Heart left ventricle (tissue), 16 donors: ENCODE measurements at regions not wholly inside any gene's neighbourhood (a gene's known extent, or its start where the extent isn't known, plus 50 kb on each side); places are given as distances from the start of the nearest gene placed in this dataset.

Experiments
- ATAC-seq, 4 donors: fragments of 200-7000 bp; cut with Tn5 transposase; one replicate each; pipeline ENCODE4 v1.9.1; 2020 to 2022; ENCODE audit warnings: moderate library complexity in 4 of 4, mild to moderate bottlenecking in 3 of 4, moderate number of reproducible peaks in 1 of 4
- DNase-seq, 5 donors: peaks; one replicate each; pipeline ENCODE4 v3.0.0-alpha.2; 2020
- H3K27ac ChIP-seq, 12 donors: fragments of 200-600 bp; sonication (generic) in 4 of 12; one replicate each; pipeline versions ENCODE4 v1.5.0 to v1.8.0; 2016 to 2022; ENCODE audit warnings: mild to moderate bottlenecking in 2 of 12
- H3K27me3 ChIP-seq, 9 donors: fragments of 200-600 bp; sonication (generic) in 2 of 9; one replicate each; pipeline versions ENCODE4 v1.5.1 to v1.8.0; 2016 to 2022; ENCODE audit warnings: mild to moderate bottlenecking in 3 of 9
- H3K36me3 ChIP-seq, 9 donors: fragments of 200-600 bp; sonication (generic) in 2 of 9; one replicate each; pipeline versions ENCODE4 v1.5.0 to v1.8.0; 2018 to 2022; ENCODE audit warnings: mild to moderate bottlenecking in 2 of 9
- H3K4me1 ChIP-seq, 12 donors: fragments of 200-600 bp; sonication (generic) in 4 of 12; one replicate each; pipeline versions ENCODE4 v1.5.0 to v1.8.0; 2016 to 2022; ENCODE audit warnings: mild to moderate bottlenecking in 3 of 12
- H3K4me3 ChIP-seq, 12 donors: fragments of 200-600 bp; sonication (generic) in 4 of 12; one replicate each; pipeline versions ENCODE4 v1.5.0 to v1.8.0; 2017 to 2022; ENCODE audit warnings: mild to moderate bottlenecking in 9 of 12, moderate library complexity in 4 of 12
- H3K9me3 ChIP-seq, 12 donors: fragments of 200-600 bp; sonication (generic) in 4 of 12; one replicate each; pipeline versions ENCODE4 v1.5.0 to v1.8.0; 2016 to 2022; ENCODE audit warnings: mild to moderate bottlenecking in 1 of 12
- CTCF ChIP-seq, 12 donors: fragments of 200-600 bp; sonication (generic) in 4 of 12; IDR thresholded peaks; one replicate each; pipeline versions ENCODE4 v1.5.0 to v1.8.0; 2018 to 2022; ENCODE audit warnings: antibody characterized with exemption in 12 of 12, mild to moderate bottlenecking in 5 of 12
- POLR2A ChIP-seq, 2 donors: fragments of 450-650 bp; IDR thresholded peaks; one replicate each; pipeline ENCODE4 v1.6.1; 2017; ENCODE audit warnings: antibody characterized with exemption in 2 of 2, mild to moderate bottlenecking in 2 of 2, moderate library complexity in 2 of 2
- WGBS, 4 donors: extraction: QIAGEN DNeasy Blood & Tissue Kit in 2 of 4; methylation state at CpG; one replicate each; pipeline versions ENCODE4 v1.1.5 to v1.1.7; 2013 to 2018; 5-methylcytosine and 5-hydroxymethylcytosine counted together
- intact Hi-C, 10 donors: fragments of 100-400 bp; cut with DNase I; formaldehyde crosslinking; loops; one replicate each; pipeline versions ENCODE4 v1.11.1 to v1.14.2; 2022
- donor health status: ischemic (EF 13 %, LVEDD 7.1; RV severe dilation, severe dysfunction).
- donor health status: healthy with polysubstance abuse.
- donor health status: DM: no; HTN: yes; CAD: no.
- donor health status: DM: no; HTN: no; CAD: no.
- donor health status: ischemic (EF 25% LVEDD 6.9; RV normal size, moderate dysfunction).
- donor health status: ischemic (EF 25% LVEDD 5.7; RV mildly dilated, moderate dysfunction).
- donor health status: healthy.
- donor health status: DM: yes; HTN: yes; CAD: no.
- donor health status: ischemic (EF 35%, LVEDD 5.7; RV mildly dilated, moderate dysfunction).
- donor health status: nonischemic (EF 11% LVEDD 7.7; RV severe dilation, severe dysfunction).
- donor health status: DM: yes; HTN: yes; CAD: no.
- donor health status: PGD.
- donor health status: ischemic (EF 29% LVEDD 5.4; RV normal size, mild dysfunction).
- donor health status: nonischemic (EF 23%, LVEDD 6.1; RV moderate dilation, normal function).

GRCh38 chr4:149296503-149296902 lies 519.1 kb downstream of the IQCM start:
- no peaks in the 10 kb centered on the region for H3K9me3 ChIP-seq

GRCh38 chr4:149296084-149296483 lies 519.6 kb downstream of the IQCM start:
- intact Hi-C loops: no loop called here
- DNase-seq (no peak), ATAC-seq (no peak)
- Histone ChIP-seq H3K27me3 (no peaks in the 10 kb centered on the region), H3K27ac (no peak overlapping the region), H3K4me1 (peaks cover 0 to 21% (median 2%) of the 10 kb centered on the region in 12 donors), H3K4me3 (no peak overlapping the region), H3K9me3 (no peaks in the 10 kb centered on the region), H3K36me3 (no peaks in the 10 kb centered on the region)
- no peak for TF ChIP-seq CTCF (IDR thresholded peaks at IDR 0.05)
- TF ChIP-seq POLR2A (IDR thresholded peaks at IDR 0.05): no peak
- 86 to 93% (median 90%) methylated on average over 1 of the region's 1 CpG for WGBS, 4 donors

More at GRCh38 chr4:149296503-149296902, 519.1 kb downstream of the IQCM start:
- intact Hi-C loops: no loop called here
- ATAC-seq (no peak), DNase-seq (no peak)
- Histone ChIP-seq H3K36me3 (no peaks in the 10 kb centered on the region), H3K4me1 (peaks cover 0 to 17% (median 0%) of the 10 kb centered on the region in 12 donors), H3K4me3 (no peak overlapping the region), H3K27me3 (no peaks in the 10 kb centered on the region), H3K27ac (no peak overlapping the region)
- WGBS, 4 donors: 86 to 93% (median 92%) methylated on average over 1 of the region's 1 CpG
- TF ChIP-seq CTCF (IDR thresholded peaks at IDR 0.05) (no peak), POLR2A (IDR thresholded peaks at IDR 0.05) (no peak)

- Histone ChIP-seq H3K4me1 (peaks cover 0 to 21% (median 2%) of the 10 kb centered on the region in 12 donors), H3K4me3 (no peak overlapping the region), H3K9me3 (no peaks in the 10 kb centered on the region), H3K27me3 (no peaks in the 10 kb centered on the region), H3K27ac (peak overlapping the region in 1 of 12 donors; percentile 13), H3K36me3 (no peaks in the 10 kb centered on the region)
- 42 to 73% (median 56%) methylated on average over 1 of the region's 1 CpG for WGBS, 4 donors
- DNase-seq (no peak), ATAC-seq (no peak)
- TF ChIP-seq CTCF (IDR thresholded peaks at IDR 0.05) (no peak), POLR2A (IDR thresholded peaks at IDR 0.05) (no peak)
- intact Hi-C loops: no loop called here
Measured at GRCh38 chr4:149294601-149295000, 521.0 kb downstream of the IQCM start.

- 69 to 87% (median 75%) methylated on average over 1 of the region's 1 CpG for WGBS, 4 donors
- ATAC-seq: peak in 2 of 4 donors; percentile 36 to 62
Measured at GRCh38 chr4:149293046-149293649, 522.5 kb downstream of the IQCM start.

More at GRCh38 chr4:149293046-149293649, 522.5 kb downstream of the IQCM start:
- Histone ChIP-seq H3K36me3 (no peaks in the 10 kb centered on the region), H3K27ac (peak overlapping the region in 6 of 12 donors; percentile 0 to 56 (median 20)), H3K4me3 (no peak overlapping the region), H3K27me3 (no peaks in the 10 kb centered on the region), H3K9me3 (peaks cover 0 to 14% (median 3%) of the 10 kb centered on the region in 12 donors), H3K4me1 (peaks cover 0 to 21% (median 2%) of the 10 kb centered on the region in 12 donors)
- intact Hi-C loops: no loop called here
- peak in 3 of 5 donors; percentile 12 to 25 (median 18) for DNase-seq
- TF ChIP-seq POLR2A (IDR thresholded peaks at IDR 0.05) (no peak), CTCF (IDR thresholded peaks at IDR 0.05) (no peak)
